Osteocyte (in vitro differentiated cells): ENCODE measurements at regions not wholly inside any gene's neighbourhood (a gene's known extent, or its start where the extent isn't known, plus 50 kb on each side); places are given as distances from the start of the nearest gene placed in this dataset.

Experiments used
- DNase-seq: peaks from one replicate; pipeline ENCODE4 v3.0.0; 2021; ENCODE audit warnings: mixed read lengths; ENCODE audit not compliant: unreplicated experiment; ENCODE audit errors: extremely low spot score
- H3K27ac Mint-ChIP-seq: one replicate; pipeline ENCODE4 v1.8.0; 2021; ENCODE audit warnings: mild to moderate bottlenecking, mixed read lengths; ENCODE audit not compliant: unreplicated experiment
- H3K27me3 Mint-ChIP-seq: one replicate; pipeline ENCODE4 v1.8.0; 2021; ENCODE audit warnings: mixed read lengths; ENCODE audit not compliant: unreplicated experiment
- H3K36me3 Mint-ChIP-seq: one replicate; pipeline ENCODE4 v1.8.0; 2021; ENCODE audit warnings: mixed read lengths; ENCODE audit not compliant: unreplicated experiment
- H3K4me1 Mint-ChIP-seq: one replicate; pipeline ENCODE4 v1.8.0; 2021; ENCODE audit warnings: mixed read lengths; ENCODE audit not compliant: unreplicated experiment
- H3K4me3 Mint-ChIP-seq: one replicate; pipeline ENCODE4 v1.8.0; 2021; ENCODE audit warnings: mild to moderate bottlenecking, moderate library complexity, mixed read lengths; ENCODE audit not compliant: unreplicated experiment
- H3K9me3 Mint-ChIP-seq: one replicate; pipeline ENCODE4 v1.8.0; 2021; ENCODE audit warnings: mixed read lengths; ENCODE audit not compliant: unreplicated experiment
- TF ChIP-seq, protein P1 (sequence below): fragments of 200-600 bp; sonication (generic); IDR thresholded peaks from 2 replicates; pipeline ENCODE4 v1.5.0; 2021; ENCODE audit warnings: antibody characterized with exemption, mild to moderate bottlenecking, moderate library complexity

DNA sequence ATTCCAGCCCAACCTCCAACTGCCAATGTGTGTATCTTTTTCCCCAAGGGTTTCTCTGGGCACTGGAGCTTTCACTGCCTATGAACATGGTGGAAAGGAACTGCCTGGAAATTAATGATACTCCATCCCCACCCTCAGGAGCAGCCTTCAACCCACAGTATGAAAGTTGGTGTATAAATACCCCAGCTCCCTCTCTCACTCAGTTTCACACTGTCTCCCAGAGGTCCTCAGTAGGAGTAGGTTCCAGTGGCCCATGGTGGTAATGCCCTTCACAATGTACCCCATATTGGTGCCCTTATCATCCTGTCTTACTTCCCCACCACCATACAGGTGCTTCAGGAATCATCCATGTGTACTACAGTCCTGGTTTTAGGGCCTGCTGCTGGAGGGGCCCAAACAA lies 462.6 kb downstream of the MIAT start:
- Mint-ChIP-seq H3K27ac (no peak overlapping the region), H3K4me3 (no peak overlapping the region), H3K9me3 (peaks cover 12% of the 10 kb centered on the region), H3K27me3 (no peaks in the 10 kb centered on the region), H3K36me3 (peaks cover 6% of the 10 kb centered on the region), H3K4me1 (peaks cover 33% of the 10 kb centered on the region)
- DNase-seq = no peak
- TF ChIP-seq, protein P1, sequence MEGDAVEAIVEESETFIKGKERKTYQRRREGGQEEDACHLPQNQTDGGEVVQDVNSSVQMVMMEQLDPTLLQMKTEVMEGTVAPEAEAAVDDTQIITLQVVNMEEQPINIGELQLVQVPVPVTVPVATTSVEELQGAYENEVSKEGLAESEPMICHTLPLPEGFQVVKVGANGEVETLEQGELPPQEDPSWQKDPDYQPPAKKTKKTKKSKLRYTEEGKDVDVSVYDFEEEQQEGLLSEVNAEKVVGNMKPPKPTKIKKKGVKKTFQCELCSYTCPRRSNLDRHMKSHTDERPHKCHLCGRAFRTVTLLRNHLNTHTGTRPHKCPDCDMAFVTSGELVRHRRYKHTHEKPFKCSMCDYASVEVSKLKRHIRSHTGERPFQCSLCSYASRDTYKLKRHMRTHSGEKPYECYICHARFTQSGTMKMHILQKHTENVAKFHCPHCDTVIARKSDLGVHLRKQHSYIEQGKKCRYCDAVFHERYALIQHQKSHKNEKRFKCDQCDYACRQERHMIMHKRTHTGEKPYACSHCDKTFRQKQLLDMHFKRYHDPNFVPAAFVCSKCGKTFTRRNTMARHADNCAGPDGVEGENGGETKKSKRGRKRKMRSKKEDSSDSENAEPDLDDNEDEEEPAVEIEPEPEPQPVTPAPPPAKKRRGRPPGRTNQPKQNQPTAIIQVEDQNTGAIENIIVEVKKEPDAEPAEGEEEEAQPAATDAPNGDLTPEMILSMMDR = no peak

DNA sequence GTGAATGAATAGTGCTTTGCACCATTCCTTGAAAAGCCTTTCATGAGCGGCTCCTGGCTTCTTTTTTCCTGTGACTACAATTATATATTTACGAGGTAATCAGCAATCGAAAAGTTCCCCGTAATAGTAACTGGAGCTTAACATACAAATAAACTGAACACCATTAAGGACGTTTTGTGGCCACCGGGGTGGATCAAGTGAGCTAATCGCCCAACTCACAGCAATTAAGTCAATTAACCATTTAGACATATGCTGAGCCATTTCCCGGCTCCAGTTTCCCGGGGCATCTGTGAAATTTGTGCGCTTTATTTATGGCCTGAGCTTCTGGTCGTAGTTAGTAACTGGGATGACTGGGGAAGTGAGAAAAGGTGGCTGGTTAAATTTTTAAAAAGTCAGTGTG lies 465.2 kb downstream of the MIAT start:
- TF ChIP-seq, protein P1 = no peak
- H3K27ac Mint-ChIP-seq = no peak overlapping the region
- peaks cover 12% of the 10 kb centered on the region for H3K9me3 Mint-ChIP-seq
- H3K4me3 Mint-ChIP-seq = no peak overlapping the region
- H3K4me1 Mint-ChIP-seq = peaks cover 21% of the 10 kb centered on the region
- DNase-seq = no peak
- peaks cover 6% of the 10 kb centered on the region for H3K36me3 Mint-ChIP-seq
- no peaks in the 10 kb centered on the region for H3K27me3 Mint-ChIP-seq

DNA sequence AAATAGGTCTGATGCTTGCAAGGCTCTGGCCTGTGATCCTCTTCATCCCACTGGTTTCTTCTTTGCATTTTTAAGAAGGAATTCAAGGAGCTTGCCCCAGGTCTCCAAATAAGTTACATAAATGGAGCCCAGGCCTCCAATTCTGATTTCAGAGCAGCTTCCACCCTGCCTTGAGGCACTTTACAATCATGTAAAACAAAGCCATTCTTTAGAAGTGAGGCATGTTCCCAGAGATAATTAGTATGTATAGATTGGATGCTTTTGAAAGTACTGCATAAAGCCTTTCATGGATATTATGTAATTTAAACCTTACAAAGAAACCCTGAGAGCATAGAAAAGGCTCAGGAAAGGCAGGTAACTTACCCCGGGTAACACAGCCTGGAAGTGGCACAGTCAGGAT lies 466.5 kb downstream of the MIAT start:
- Mint-ChIP-seq H3K4me1 (peaks cover 28% of the 10 kb centered on the region), H3K27me3 (no peaks in the 10 kb centered on the region), H3K4me3 (no peak overlapping the region), H3K27ac (peak overlapping the region; percentile 56), H3K9me3 (no peaks in the 10 kb centered on the region), H3K36me3 (peaks cover 2% of the 10 kb centered on the region)
- DNase-seq = no peak
- TF ChIP-seq, protein P1 = no peak

DNA sequence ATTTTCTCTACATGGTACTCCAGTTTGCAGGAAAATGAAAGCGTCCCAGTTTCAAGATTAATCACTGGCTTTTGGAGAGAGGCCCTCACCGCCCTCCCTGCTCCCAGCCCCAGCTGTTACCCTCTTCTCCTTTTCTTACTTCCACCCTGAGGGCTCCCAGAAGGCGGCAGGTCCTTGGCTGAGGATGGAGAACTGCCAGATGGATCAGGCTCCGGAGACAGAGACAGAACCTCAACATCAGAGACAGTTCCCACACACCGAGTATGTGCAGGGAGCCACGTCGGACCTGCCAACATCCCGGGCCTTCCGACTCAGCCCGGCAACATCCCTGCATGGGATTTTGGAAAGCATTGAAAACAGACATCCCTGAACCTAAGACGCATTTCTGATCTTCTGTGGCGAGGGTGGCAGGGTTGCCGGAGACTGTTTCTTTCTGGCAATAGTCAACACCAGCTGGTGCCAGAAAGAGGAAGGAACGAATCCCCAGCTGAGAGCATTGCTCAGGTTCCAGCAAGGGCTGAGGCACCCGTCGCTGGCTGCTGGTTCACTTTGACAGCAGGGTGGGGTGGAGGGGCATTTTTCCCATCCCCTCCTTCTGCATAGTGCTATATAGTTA lies 467.1 kb downstream of the MIAT start:
- no peaks in the 10 kb centered on the region for H3K9me3 Mint-ChIP-seq
- peaks cover 2% of the 10 kb centered on the region for H3K36me3 Mint-ChIP-seq
- H3K27ac Mint-ChIP-seq = peak overlapping the region; percentile 56
- TF ChIP-seq, protein P1 = no peak
- no peak for DNase-seq
- H3K4me3 Mint-ChIP-seq = no peak overlapping the region
- peaks cover 34% of the 10 kb centered on the region for H3K4me1 Mint-ChIP-seq
- no peaks in the 10 kb centered on the region for H3K27me3 Mint-ChIP-seq

- Mint-ChIP-seq H3K9me3 (no peaks in the 10 kb centered on the region), H3K27ac (no peak overlapping the region), H3K4me3 (no peak overlapping the region), H3K4me1 (peaks cover 34% of the 10 kb centered on the region), H3K36me3 (peaks cover 2% of the 10 kb centered on the region), H3K27me3 (no peaks in the 10 kb centered on the region)
- TF ChIP-seq, protein P1 = no peak
- no peak for DNase-seq
Measured at GRCh38 chr22:27125539-27125938, 468.2 kb downstream of the MIAT start.
